HepG2 (cell line): ENCODE measurements at regions not wholly inside any gene's neighbourhood (a gene's known extent, or its start where the extent isn't known, plus 50 kb on each side); places are given as distances from the start of the nearest gene placed in this dataset.

ENCODE experiments used
- FIP1L1 ChIP-seq: fragments of 200-400 bp; formaldehyde crosslinking; IDR thresholded peaks from 2 replicates; pipeline ENCODE4 v1.6.1; 2018; ENCODE audit warnings: low read depth, mild to moderate bottlenecking, low read length, moderate library complexity, borderline replicate concordance; ENCODE audit not compliant: insufficient read depth
- FLYWCH1 ChIP-seq: sonication (generic); formaldehyde crosslinking; IDR thresholded peaks from 2 replicates; pipeline ENCODE4 v1.8.1; 2023; ENCODE audit warnings: mild to moderate bottlenecking, missing genetic modification reagents
- GTF2F1 ChIP-seq: fragments of 150-350 bp; IDR thresholded peaks from 2 replicates; pipeline ENCODE4 v1.6.1; 2014; ENCODE audit warnings: low read length
- HDAC2 ChIP-seq: sonication (generic); formaldehyde crosslinking; IDR thresholded peaks from 2 replicates; pipeline ENCODE4 v1.4.0; 2020; ENCODE audit warnings: missing genetic modification reagents
- HHEX ChIP-seq: IDR thresholded peaks from 2 replicates; pipeline ENCODE4 v1.6.1; 2016; ENCODE audit warnings: control low read depth
- HOXA9 ChIP-seq: sonication (generic); formaldehyde crosslinking; IDR thresholded peaks from 2 replicates; pipeline ENCODE4 v1.8.1; 2022; ENCODE audit warnings: missing genetic modification reagents, mild to moderate bottlenecking, moderate library complexity, borderline replicate concordance
- HOXD1 ChIP-seq: sonication (generic); formaldehyde crosslinking; IDR thresholded peaks from 2 replicates; pipeline ENCODE4 v1.5.0; 2020; ENCODE audit warnings: missing genetic modification reagents
- JUND ChIP-seq: sonication (generic); formaldehyde crosslinking; IDR thresholded peaks from 2 replicates; pipeline ENCODE4 v1.8.0; 2022; ENCODE audit warnings: mild to moderate bottlenecking, missing genetic modification reagents
- MZF1 ChIP-seq: sonication (generic); formaldehyde crosslinking; IDR thresholded peaks from 2 replicates; pipeline ENCODE4 v1.8.1; 2023; ENCODE audit warnings: mild to moderate bottlenecking, missing genetic modification reagents, borderline replicate concordance
- NFAT5 ChIP-seq: sonication (generic); formaldehyde crosslinking; IDR thresholded peaks from 2 replicates; pipeline ENCODE4 v1.4.0; 2020; ENCODE audit warnings: missing genetic modification reagents
- PATZ1 ChIP-seq: sonication (generic); formaldehyde crosslinking; IDR thresholded peaks from 2 replicates; pipeline ENCODE4 v1.4.0; 2020; ENCODE audit warnings: missing genetic modification reagents
- RBM22 ChIP-seq: fragments of 200-400 bp; formaldehyde crosslinking; optimal IDR thresholded peaks from 2 replicates; pipeline ENCODE3; 2017; ENCODE audit warnings: mild to moderate bottlenecking, low read length, moderate library complexity
- TFAP4 ChIP-seq: sonication (generic); IDR thresholded peaks from 2 replicates; pipeline ENCODE4 v1.6.1; 2016; ENCODE audit warnings: low read depth, borderline replicate concordance
- ZNF256 ChIP-seq: sonication (generic); formaldehyde crosslinking; conservative IDR thresholded peaks from 2 replicates; pipeline ENCODE4 v1.4.0; 2020; ENCODE audit warnings: missing genetic modification reagents
- ZNF276 ChIP-seq: sonication (generic); formaldehyde crosslinking; IDR thresholded peaks from 2 replicates; pipeline ENCODE4 v1.4.0; 2020; ENCODE audit warnings: mild to moderate bottlenecking, low read depth, missing genetic modification reagents
- ZNF766 ChIP-seq: sonication (generic); formaldehyde crosslinking; IDR thresholded peaks from 2 replicates; pipeline ENCODE4 v1.5.0; 2020; ENCODE audit warnings: missing genetic modification reagents, borderline replicate concordance
- ZNF891 ChIP-seq: sonication (generic); formaldehyde crosslinking; IDR thresholded peaks from 2 replicates; pipeline ENCODE4 v1.5.0; 2020; ENCODE audit warnings: mild to moderate bottlenecking, missing genetic modification reagents
- TF ChIP-seq, protein P1 (sequence below): IDR thresholded peaks from 2 replicates; pipeline ENCODE4 v1.6.1; 2016; ENCODE audit warnings: mild to moderate bottlenecking, missing biosample characterization, missing genetic modification reagents
- TF ChIP-seq, protein P2 (sequence below): sonication (generic); formaldehyde crosslinking; IDR thresholded peaks from 2 replicates; pipeline ENCODE4 v1.5.1; 2020; ENCODE audit warnings: missing genetic modification reagents, mild to moderate bottlenecking, borderline replicate concordance

GRCh38 chr14:53855127-53855526 lies 101.5 kb downstream of the BMP4 start (continued):
- TF ChIP-seq HOXD1 (CRISPR knock-in tag) (no peak), PATZ1 (no peak), ZNF891 (CRISPR knock-in tag) (no peak), HHEX (CRISPR knock-in tag) (no peak), RBM22 (no peak), HOXA9 (no peak), GTF2F1 (no peak), TFAP4 (no peak), MZF1 (no peak), FIP1L1 (no peak), ZNF766 (CRISPR knock-in tag) (no peak), FLYWCH1 (CRISPR knock-in tag) (no peak), JUND (CRISPR knock-in tag) (peak; percentile 58; the same call in 1 of the 2 replicates), NFAT5 (CRISPR knock-in tag) (no peak), ZNF276 (CRISPR knock-in tag) (no peak), ZNF256 (CRISPR knock-in tag) (no peak), HDAC2 (0 out of 2 replicates have a peak, but pooled peaks have one; percentile 25)
- TF ChIP-seq, protein P1, sequence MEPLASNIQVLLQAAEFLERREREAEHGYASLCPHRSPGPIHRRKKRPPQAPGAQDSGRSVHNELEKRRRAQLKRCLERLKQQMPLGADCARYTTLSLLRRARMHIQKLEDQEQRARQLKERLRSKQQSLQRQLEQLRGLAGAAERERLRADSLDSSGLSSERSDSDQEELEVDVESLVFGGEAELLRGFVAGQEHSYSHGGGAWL (CRISPR knock-in tag), result no peak
- TF ChIP-seq, protein P2, sequence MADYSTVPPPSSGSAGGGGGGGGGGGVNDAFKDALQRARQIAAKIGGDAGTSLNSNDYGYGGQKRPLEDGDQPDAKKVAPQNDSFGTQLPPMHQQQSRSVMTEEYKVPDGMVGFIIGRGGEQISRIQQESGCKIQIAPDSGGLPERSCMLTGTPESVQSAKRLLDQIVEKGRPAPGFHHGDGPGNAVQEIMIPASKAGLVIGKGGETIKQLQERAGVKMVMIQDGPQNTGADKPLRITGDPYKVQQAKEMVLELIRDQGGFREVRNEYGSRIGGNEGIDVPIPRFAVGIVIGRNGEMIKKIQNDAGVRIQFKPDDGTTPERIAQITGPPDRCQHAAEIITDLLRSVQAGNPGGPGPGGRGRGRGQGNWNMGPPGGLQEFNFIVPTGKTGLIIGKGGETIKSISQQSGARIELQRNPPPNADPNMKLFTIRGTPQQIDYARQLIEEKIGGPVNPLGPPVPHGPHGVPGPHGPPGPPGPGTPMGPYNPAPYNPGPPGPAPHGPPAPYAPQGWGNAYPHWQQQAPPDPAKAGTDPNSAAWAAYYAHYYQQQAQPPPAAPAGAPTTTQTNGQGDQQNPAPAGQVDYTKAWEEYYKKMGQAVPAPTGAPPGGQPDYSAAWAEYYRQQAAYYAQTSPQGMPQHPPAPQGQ, result no peak
